GM21717 (cell line): ENCODE measurements at regions not wholly inside any gene's neighbourhood (a gene's known extent, or its start where the extent isn't known, plus 50 kb on each side); places are given as distances from the start of the nearest gene placed in this dataset.

Source experiments
- ATAC-seq: cut with Tn5 transposase; IDR thresholded peaks from one replicate; pipeline ENCODE4 v1.9.1; 2021; ENCODE audit warnings: mild to moderate bottlenecking, moderate library complexity; ENCODE audit not compliant: unreplicated experiment

- no peak for ATAC-seq
These were observed 77.7 kb upstream of the JUN start for GRCh38 chr1:58861506-58861905.

GRCh38 chr1:58862728-58863385 lies 79.0 kb upstream of the JUN start:
- ATAC-seq: no peak

GRCh38 chr1:58864654-58865053 lies 80.8 kb upstream of the JUN start:
- no peak for ATAC-seq

GRCh38 chr1:58866578-58866977 lies 82.7 kb upstream of the JUN start:
- no peak for ATAC-seq

GRCh38 chr1:58869638-58870297 lies 85.9 kb upstream of the JUN start:
- ATAC-seq: no peak

- ATAC-seq: no peak
These were observed 86.4 kb upstream of the JUN start for GRCh38 chr1:58870298-58870676.

GRCh38 chr1:58874342-58874741 lies 90.5 kb upstream of the JUN start:
- ATAC-seq: no peak

- no peak for ATAC-seq
These were observed 91.2 kb upstream of the JUN start for GRCh38 chr1:58874757-58875755.

- ATAC-seq: no peak
These were observed 95.6 kb upstream of the JUN start for GRCh38 chr1:58879464-58879863.

- no peak for ATAC-seq
These were observed 96.7 kb upstream of the JUN start for GRCh38 chr1:58880592-58880991.

- no peak for ATAC-seq
These were observed 97.7 kb upstream of the JUN start for GRCh38 chr1:58881471-58881994.

GRCh38 chr1:58882322-58882948 lies 98.6 kb upstream of the JUN start:
- ATAC-seq: no peak

GRCh38 chr1:58883037-58883887 lies 99.4 kb upstream of the JUN start:
- ATAC-seq: no peak

GRCh38 chr1:58883888-58884482 lies 100.1 kb upstream of the JUN start:
- ATAC-seq: no peak

GRCh38 chr1:58884706-58885661 lies 101.1 kb upstream of the JUN start:
- ATAC-seq: no peak

GRCh38 chr1:58885998-58886397 lies 102.2 kb upstream of the JUN start:
- no peak for ATAC-seq

- no peak for ATAC-seq
These were observed 102.8 kb upstream of the JUN start for GRCh38 chr1:58886611-58887010.

GRCh38 chr1:58887059-58887458 lies 103.2 kb upstream of the JUN start:
- no peak for ATAC-seq
